ENCODE measurements at regions not wholly inside any gene's neighbourhood (a gene's known extent, or its start where the extent isn't known, plus 50 kb on each side); places are given as distances from the start of the nearest gene placed in this dataset.
"Not testable (repeated sequence)": the region's sequence is repeated elsewhere in the genome, so short reads cannot be mapped to it uniquely, and the experiment has no call there.

GRCh38 chr1:21385022-21385421 lies 54.9 kb upstream of the NBPF3 start:
- no peak for FAIRE-seq

GRCh38 chr1:21384620-21385019 lies 55.3 kb upstream of the NBPF3 start:
- FAIRE-seq = no peak

- no peak for FAIRE-seq
Observed at GRCh38 chr1:21383785-21384401, 56.0 kb upstream of the NBPF3 start.

- FAIRE-seq = no peak
Observed at GRCh38 chr1:21381354-21381753, 58.6 kb upstream of the NBPF3 start.

GRCh38 chr1:21380147-21380546 lies 59.8 kb upstream of the NBPF3 start:
- FAIRE-seq = not testable (repeated sequence)

- FAIRE-seq = no peak
Observed at GRCh38 chr1:21379571-21379970, 60.4 kb upstream of the NBPF3 start.

- FAIRE-seq = no peak
Observed at GRCh38 chr1:21378705-21379494, 61.0 kb upstream of the NBPF3 start.

GRCh38 chr1:21372383-21372782 lies 67.6 kb upstream of the NBPF3 start:
- no peak for FAIRE-seq

GRCh38 chr1:21369905-21370304 lies 70.0 kb upstream of the NBPF3 start:
- no peak for FAIRE-seq

- peak; percentile 70 for FAIRE-seq
Observed at GRCh38 chr1:21368515-21369289, 71.2 kb upstream of the NBPF3 start.

- not testable (repeated sequence) for FAIRE-seq
Observed at GRCh38 chr1:21367973-21368514, 71.9 kb upstream of the NBPF3 start.

- no peak for FAIRE-seq
Observed at GRCh38 chr1:21366288-21366687, 73.6 kb upstream of the NBPF3 start.

GRCh38 chr1:21365036-21365435 lies 74.8 kb upstream of the ECE1 start:
- no peak for FAIRE-seq

GRCh38 chr1:21362096-21362495 lies 71.8 kb upstream of the ECE1 start:
- FAIRE-seq = no peak

- FAIRE-seq = no peak
Observed at GRCh38 chr1:21361506-21361905, 71.2 kb upstream of the ECE1 start.

GRCh38 chr1:21357161-21357560 lies 66.9 kb upstream of the ECE1 start:
- FAIRE-seq = no peak

- no peak for FAIRE-seq
Observed at GRCh38 chr1:21355956-21356355, 65.7 kb upstream of the ECE1 start.

GRCh38 chr1:21352586-21352985 lies 62.3 kb upstream of the ECE1 start:
- FAIRE-seq = no peak

GRCh38 chr1:21351901-21352300 lies 61.6 kb upstream of the ECE1 start:
- FAIRE-seq = no peak

- FAIRE-seq = no peak
Observed at GRCh38 chr1:21350202-21350885, 60.1 kb upstream of the ECE1 start.

GRCh38 chr1:21349693-21350092 lies 59.4 kb upstream of the ECE1 start:
- no peak for FAIRE-seq

GRCh38 chr1:21347072-21347581 lies 56.9 kb upstream of the ECE1 start:
- no peak for FAIRE-seq

All from endometrium (tissue), 2 donors.